ENCODE measurements at regions not wholly inside any gene's neighbourhood (a gene's known extent, or its start where the extent isn't known, plus 50 kb on each side); places are given as distances from the start of the nearest gene placed in this dataset.

DNA sequence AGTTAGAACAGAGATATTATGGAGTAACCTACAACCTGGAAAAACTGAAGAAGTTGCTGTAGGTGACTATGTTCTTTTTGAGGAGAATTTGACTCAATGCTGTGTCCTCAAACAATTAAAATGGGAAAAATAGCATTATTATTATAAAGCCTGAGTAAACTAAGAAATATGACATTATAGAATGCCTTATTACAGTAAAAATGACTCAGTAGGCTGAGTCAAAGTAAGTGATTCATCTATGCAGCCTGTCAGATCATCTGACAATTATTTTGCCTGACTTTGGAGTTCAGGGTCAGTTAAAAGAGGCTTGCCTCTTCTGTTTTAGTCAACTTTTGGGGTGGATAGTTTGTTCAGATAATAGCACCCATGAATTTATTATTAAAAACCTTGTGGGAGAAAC, 150.8 kb upstream of the PTGFR start:
- no peak for TF ChIP-seq EGR1 (IDR thresholded peaks at IDR 0.05)
- TF ChIP-seq FOXM1 (IDR thresholded peaks at IDR 0.05; ENCODE audit: borderline replicate concordance, low read depth), result no peak
- TF ChIP-seq NFIC (IDR thresholded peaks at IDR 0.05), result no peak

DNA sequence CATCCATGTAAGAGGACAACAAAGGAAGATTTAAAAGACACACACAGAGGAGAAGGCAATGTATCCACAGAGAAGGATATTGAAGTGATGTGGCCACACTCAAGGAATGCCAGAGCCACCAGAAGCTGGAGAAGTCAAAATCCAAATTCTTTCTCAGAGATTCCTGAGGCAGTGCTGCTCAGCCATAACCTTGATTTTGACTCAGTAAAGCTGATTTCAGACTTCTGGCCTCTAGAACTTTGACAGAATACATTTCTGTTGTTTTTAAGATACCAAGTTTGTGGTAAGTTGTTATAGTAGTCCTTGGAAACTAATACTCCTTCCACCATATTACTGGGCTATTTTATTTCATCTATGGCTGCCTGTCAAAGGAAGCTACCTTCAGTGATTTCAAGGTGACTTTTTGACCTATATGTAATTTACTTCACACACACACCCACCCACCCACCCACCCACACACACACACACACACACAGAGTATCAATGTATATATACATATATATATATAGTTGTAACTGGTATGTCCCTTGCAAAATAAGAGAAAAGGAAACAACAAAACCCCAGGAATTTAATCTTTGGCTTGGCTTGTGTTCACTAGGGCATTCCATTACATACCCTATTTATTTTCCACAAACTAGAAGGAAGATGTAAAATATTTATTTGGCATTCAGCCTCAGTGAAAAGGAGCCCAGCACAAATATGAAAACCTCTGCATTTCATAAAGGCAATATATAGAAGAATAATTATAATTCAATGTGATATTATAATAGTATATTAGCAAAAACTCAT, 142.1 kb upstream of the PTGFR start:
- no peak for TF ChIP-seq EGR1 (IDR thresholded peaks at IDR 0.05)
- no peak for TF ChIP-seq FOXM1 (IDR thresholded peaks at IDR 0.05; ENCODE audit: borderline replicate concordance, low read depth)
- TF ChIP-seq CREB1 (IDR thresholded peaks at IDR 0.05; ENCODE audit: low read depth), result no peak
- no peak for TF ChIP-seq TCF12 (IDR thresholded peaks at IDR 0.05; ENCODE audit: low read depth)
- TF ChIP-seq RAD21 (IDR thresholded peaks at IDR 0.05; ENCODE audit: low read depth), result no peak
- no peak for TF ChIP-seq ZBTB7A (IDR thresholded peaks at IDR 0.05; ENCODE audit: low read depth)
- TF ChIP-seq NFIC (IDR thresholded peaks at IDR 0.05), result no peak
- TF ChIP-seq, protein P1, sequence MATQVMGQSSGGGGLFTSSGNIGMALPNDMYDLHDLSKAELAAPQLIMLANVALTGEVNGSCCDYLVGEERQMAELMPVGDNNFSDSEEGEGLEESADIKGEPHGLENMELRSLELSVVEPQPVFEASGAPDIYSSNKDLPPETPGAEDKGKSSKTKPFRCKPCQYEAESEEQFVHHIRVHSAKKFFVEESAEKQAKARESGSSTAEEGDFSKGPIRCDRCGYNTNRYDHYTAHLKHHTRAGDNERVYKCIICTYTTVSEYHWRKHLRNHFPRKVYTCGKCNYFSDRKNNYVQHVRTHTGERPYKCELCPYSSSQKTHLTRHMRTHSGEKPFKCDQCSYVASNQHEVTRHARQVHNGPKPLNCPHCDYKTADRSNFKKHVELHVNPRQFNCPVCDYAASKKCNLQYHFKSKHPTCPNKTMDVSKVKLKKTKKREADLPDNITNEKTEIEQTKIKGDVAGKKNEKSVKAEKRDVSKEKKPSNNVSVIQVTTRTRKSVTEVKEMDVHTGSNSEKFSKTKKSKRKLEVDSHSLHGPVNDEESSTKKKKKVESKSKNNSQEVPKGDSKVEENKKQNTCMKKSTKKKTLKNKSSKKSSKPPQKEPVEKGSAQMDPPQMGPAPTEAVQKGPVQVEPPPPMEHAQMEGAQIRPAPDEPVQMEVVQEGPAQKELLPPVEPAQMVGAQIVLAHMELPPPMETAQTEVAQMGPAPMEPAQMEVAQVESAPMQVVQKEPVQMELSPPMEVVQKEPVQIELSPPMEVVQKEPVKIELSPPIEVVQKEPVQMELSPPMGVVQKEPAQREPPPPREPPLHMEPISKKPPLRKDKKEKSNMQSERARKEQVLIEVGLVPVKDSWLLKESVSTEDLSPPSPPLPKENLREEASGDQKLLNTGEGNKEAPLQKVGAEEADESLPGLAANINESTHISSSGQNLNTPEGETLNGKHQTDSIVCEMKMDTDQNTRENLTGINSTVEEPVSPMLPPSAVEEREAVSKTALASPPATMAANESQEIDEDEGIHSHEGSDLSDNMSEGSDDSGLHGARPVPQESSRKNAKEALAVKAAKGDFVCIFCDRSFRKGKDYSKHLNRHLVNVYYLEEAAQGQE (IDR thresholded peaks at IDR 0.05; ENCODE audit: low read depth), result no peak
- TF ChIP-seq, protein P2, sequence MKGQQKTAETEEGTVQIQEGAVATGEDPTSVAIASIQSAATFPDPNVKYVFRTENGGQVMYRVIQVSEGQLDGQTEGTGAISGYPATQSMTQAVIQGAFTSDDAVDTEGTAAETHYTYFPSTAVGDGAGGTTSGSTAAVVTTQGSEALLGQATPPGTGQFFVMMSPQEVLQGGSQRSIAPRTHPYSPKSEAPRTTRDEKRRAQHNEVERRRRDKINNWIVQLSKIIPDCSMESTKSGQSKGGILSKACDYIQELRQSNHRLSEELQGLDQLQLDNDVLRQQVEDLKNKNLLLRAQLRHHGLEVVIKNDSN (IDR thresholded peaks at IDR 0.05), result no peak
- TF ChIP-seq YY1 (IDR thresholded peaks at IDR 0.05; ENCODE audit: low read depth), result no peak
- no peak for TF ChIP-seq EP300 (IDR thresholded peaks at IDR 0.05; ENCODE audit: borderline replicate concordance)
- TF ChIP-seq CEBPB (IDR thresholded peaks at IDR 0.05), result no peak
- TF ChIP-seq, protein P3, sequence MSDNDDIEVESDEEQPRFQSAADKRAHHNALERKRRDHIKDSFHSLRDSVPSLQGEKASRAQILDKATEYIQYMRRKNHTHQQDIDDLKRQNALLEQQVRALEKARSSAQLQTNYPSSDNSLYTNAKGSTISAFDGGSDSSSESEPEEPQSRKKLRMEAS (IDR thresholded peaks at IDR 0.05), result no peak
- TF ChIP-seq TAF1 (IDR thresholded peaks at IDR 0.05; ENCODE audit: low read depth), result no peak
- no peak for TF ChIP-seq TEAD4 (IDR thresholded peaks at IDR 0.05)

DNA sequence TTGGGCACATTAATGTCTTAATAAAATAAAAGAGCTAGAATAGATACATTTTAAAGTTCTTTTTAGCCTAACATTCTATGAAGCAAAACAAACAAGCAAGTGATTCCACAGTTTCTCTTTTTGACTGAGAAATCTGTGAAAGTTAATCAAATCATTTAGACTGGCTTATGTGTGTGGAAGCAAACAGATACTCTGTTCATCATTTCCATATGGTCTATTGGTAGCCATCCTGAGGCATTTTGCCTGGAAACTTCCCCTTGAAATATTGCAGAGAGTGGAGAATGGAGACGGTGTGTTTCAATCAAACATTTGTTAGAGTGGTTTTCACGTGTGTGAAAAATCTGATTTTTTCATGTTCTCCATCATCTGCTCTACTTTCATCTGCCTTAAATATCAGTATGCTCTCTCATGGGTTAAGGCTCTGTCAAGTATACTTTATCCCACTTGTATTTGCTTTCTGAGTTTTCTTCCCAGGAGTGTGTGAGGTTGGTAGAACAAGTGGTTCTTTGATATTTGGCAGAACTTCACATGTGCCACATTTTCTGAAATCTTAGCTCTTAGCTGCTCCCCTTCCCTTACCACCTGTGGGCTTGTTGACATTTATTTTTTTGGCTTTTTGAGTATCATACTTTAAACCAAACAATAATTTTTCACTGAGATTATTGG, 139.1 kb upstream of the PTGFR start:
- TF ChIP-seq EGR1 (IDR thresholded peaks at IDR 0.05) (no peak), CREB1 (IDR thresholded peaks at IDR 0.05; ENCODE audit: low read depth) (no peak), FOXM1 (IDR thresholded peaks at IDR 0.05; ENCODE audit: borderline replicate concordance, low read depth) (no peak), EP300 (IDR thresholded peaks at IDR 0.05; ENCODE audit: borderline replicate concordance) (no peak), ZBTB7A (IDR thresholded peaks at IDR 0.05; ENCODE audit: low read depth) (no peak)
- TF ChIP-seq, protein P2 (IDR thresholded peaks at IDR 0.05), result no peak

DNA sequence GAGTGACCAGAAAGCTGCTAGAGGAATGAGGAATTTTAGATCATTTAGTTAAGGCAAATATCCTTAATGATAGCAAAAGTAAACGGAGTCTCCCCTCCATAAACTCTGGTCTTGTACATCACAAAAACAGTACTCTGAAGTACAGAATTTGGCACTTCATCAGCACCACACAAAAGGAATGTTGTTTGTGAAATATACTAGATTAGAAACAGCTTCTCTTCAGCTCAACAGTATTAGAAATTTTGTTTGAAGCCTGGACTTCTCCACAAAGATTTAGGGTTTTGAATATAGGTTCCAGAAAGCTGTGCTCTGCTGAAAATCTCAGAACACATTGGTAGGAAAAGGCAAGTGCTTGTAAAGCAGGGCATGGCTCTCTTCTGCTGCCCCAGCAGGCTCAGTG, 135.1 kb upstream of the PTGFR start:
- TF ChIP-seq FOXM1 (IDR thresholded peaks at IDR 0.05; ENCODE audit: borderline replicate concordance, low read depth) (no peak), RAD21 (IDR thresholded peaks at IDR 0.05; ENCODE audit: low read depth) (no peak), CEBPB (IDR thresholded peaks at IDR 0.05) (no peak), TAF1 (IDR thresholded peaks at IDR 0.05; ENCODE audit: low read depth) (no peak), TEAD4 (IDR thresholded peaks at IDR 0.05) (no peak), EGR1 (IDR thresholded peaks at IDR 0.05) (no peak), NFIC (IDR thresholded peaks at IDR 0.05) (no peak), ZBTB7A (IDR thresholded peaks at IDR 0.05; ENCODE audit: low read depth) (no peak), TCF12 (IDR thresholded peaks at IDR 0.05; ENCODE audit: low read depth) (no peak), CREB1 (IDR thresholded peaks at IDR 0.05; ENCODE audit: low read depth) (no peak), YY1 (IDR thresholded peaks at IDR 0.05; ENCODE audit: low read depth) (no peak), EP300 (IDR thresholded peaks at IDR 0.05; ENCODE audit: borderline replicate concordance) (no peak)
- TF ChIP-seq, protein P2 (IDR thresholded peaks at IDR 0.05), result no peak
- TF ChIP-seq, protein P3 (IDR thresholded peaks at IDR 0.05), result no peak
- TF ChIP-seq, protein P1 (IDR thresholded peaks at IDR 0.05; ENCODE audit: low read depth), result no peak

DNA sequence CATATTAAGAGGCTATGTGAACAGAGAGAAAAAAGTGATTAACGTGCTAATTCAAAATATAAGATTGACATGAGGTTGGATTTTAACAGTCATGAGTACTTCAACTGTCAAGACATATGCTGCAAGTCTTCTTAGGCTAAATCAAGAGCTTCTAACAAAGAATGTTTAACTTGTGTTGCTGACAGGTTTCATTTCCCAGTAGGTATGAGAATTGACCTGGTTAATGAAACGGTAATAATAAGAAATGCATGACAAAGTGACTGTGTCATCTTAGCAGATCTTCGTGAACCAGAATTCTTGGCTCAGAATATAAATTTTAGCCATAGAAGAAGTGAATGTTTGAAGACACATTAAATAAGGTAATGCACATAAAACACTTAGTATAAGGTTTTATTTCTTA, 132.6 kb upstream of the PTGFR start:
- TF ChIP-seq TEAD4 (IDR thresholded peaks at IDR 0.05) (no peak), TAF1 (IDR thresholded peaks at IDR 0.05; ENCODE audit: low read depth) (no peak), TCF12 (IDR thresholded peaks at IDR 0.05; ENCODE audit: low read depth) (no peak), YY1 (IDR thresholded peaks at IDR 0.05; ENCODE audit: low read depth) (no peak), EP300 (IDR thresholded peaks at IDR 0.05; ENCODE audit: borderline replicate concordance) (no peak), RAD21 (IDR thresholded peaks at IDR 0.05; ENCODE audit: low read depth) (no peak)
- TF ChIP-seq, protein P3 (IDR thresholded peaks at IDR 0.05), result no peak
